ENCODE measurements at regions not wholly inside any gene's neighbourhood (a gene's known extent, or its start where the extent isn't known, plus 50 kb on each side); places are given as distances from the start of the nearest gene placed in this dataset.

GRCh38 chr9:14517154-14517906, 175.9 kb downstream of the ZDHHC21 start:
- no peak for DNase-seq (ENCODE audit: low spot score)

- no peak for DNase-seq (ENCODE audit: low spot score)
Measured at GRCh38 chr9:14516656-14517055, 176.6 kb downstream of the ZDHHC21 start.

- no peak for DNase-seq (ENCODE audit: low spot score)
Measured at GRCh38 chr9:14515571-14516198, 177.5 kb downstream of the ZDHHC21 start.

- DNase-seq (ENCODE audit: low spot score), result no peak
Measured at GRCh38 chr9:14515049-14515448, 178.2 kb downstream of the ZDHHC21 start.

GRCh38 chr9:14512942-14513341, 180.3 kb downstream of the ZDHHC21 start:
- no peak for DNase-seq (ENCODE audit: low spot score)

- DNase-seq (ENCODE audit: low spot score), result no peak
Measured at GRCh38 chr9:14511452-14511851, 181.8 kb downstream of the ZDHHC21 start.

GRCh38 chr9:14508884-14509283, 184.3 kb downstream of the ZDHHC21 start:
- no peak for DNase-seq (ENCODE audit: low spot score)

- DNase-seq (ENCODE audit: low spot score), result no peak
Measured at GRCh38 chr9:14501366-14501765, 187.4 kb upstream of the NFIB start.

- DNase-seq (ENCODE audit: low spot score), result no peak
Measured at GRCh38 chr9:14500705-14501104, 186.8 kb upstream of the NFIB start.

- DNase-seq (ENCODE audit: low spot score), result no peak
Measured at GRCh38 chr9:14499976-14500375, 186.0 kb upstream of the NFIB start.

- DNase-seq (ENCODE audit: low spot score), result no peak
Measured at GRCh38 chr9:14498824-14499223, 184.9 kb upstream of the NFIB start.

GRCh38 chr9:14497476-14497875, 183.5 kb upstream of the NFIB start:
- no peak for DNase-seq (ENCODE audit: low spot score)

- no peak for DNase-seq (ENCODE audit: low spot score)
Measured at GRCh38 chr9:14488421-14489190, 174.7 kb upstream of the NFIB start.

- no peak for DNase-seq (ENCODE audit: low spot score)
Measured at GRCh38 chr9:14487547-14488185, 173.7 kb upstream of the NFIB start.

GRCh38 chr9:14485366-14485765, 171.4 kb upstream of the NFIB start:
- no peak for DNase-seq (ENCODE audit: low spot score)

GRCh38 chr9:14482856-14483255, 168.9 kb upstream of the NFIB start:
- no peak for DNase-seq (ENCODE audit: low spot score)

GRCh38 chr9:14480526-14480925, 166.6 kb upstream of the NFIB start:
- DNase-seq (ENCODE audit: low spot score), result no peak

- no peak for DNase-seq (ENCODE audit: low spot score)
Measured at GRCh38 chr9:14479163-14479560, 165.2 kb upstream of the NFIB start.

GRCh38 chr9:14478175-14479162, 164.5 kb upstream of the NFIB start:
- DNase-seq (ENCODE audit: low spot score), result no peak

- DNase-seq (ENCODE audit: low spot score), result no peak
Measured at GRCh38 chr9:14471041-14471440, 157.1 kb upstream of the NFIB start.
